Uterus (tissue), 3 donors: ENCODE measurements at regions not wholly inside any gene's neighbourhood (a gene's known extent, or its start where the extent isn't known, plus 50 kb on each side); places are given as distances from the start of the nearest gene placed in this dataset.

ENCODE experiments used
- DNase-seq, 2 donors: peaks; one replicate each; pipeline ENCODE4 v3.0.0-alpha.2; 2019 to 2020
- H3K27ac ChIP-seq, 2 donors: fragments of 200-600 bp; sonication (generic); 1 replicate in 1 of 2; 2 replicates in 1 of 2; pipeline ENCODE4 v1.5.1; 2016 to 2018
- H3K27me3 ChIP-seq, 2 donors: fragments of 200-600 bp; sonication (generic); one replicate each; pipeline ENCODE4 v1.5.1; 2018 to 2019; ENCODE audit warnings: control low read depth in 1 of 2
- H3K36me3 ChIP-seq, 2 donors: fragments of 200-600 bp; sonication (generic); one replicate each; pipeline ENCODE4 v1.5.1; 2019; ENCODE audit warnings: control low read depth in 1 of 2
- H3K4me1 ChIP-seq, 2 donors: fragments of 200-600 bp; sonication (generic); one replicate each; pipeline ENCODE4 v1.5.1; 2018 to 2019; ENCODE audit warnings: control low read depth in 1 of 2
- H3K4me3 ChIP-seq, 2 donors: fragments of 200-600 bp; sonication (generic); 1 replicate in 1 of 2; 2 replicates in 1 of 2; pipeline ENCODE4 v1.5.1; 2018 to 2019; ENCODE audit warnings: mild to moderate bottlenecking in 1 of 2
- H3K9me3 ChIP-seq, 2 donors: fragments of 200-600 bp; sonication (generic); one replicate each; pipeline ENCODE4 v1.5.1; 2019; ENCODE audit warnings: control low read depth in 1 of 2
- POLR2A ChIP-seq, 2 donors: fragments of 450-650 bp; IDR thresholded peaks; one replicate each; pipeline ENCODE4 v1.6.1; 2016; ENCODE audit warnings: antibody characterized with exemption in 2 of 2, mild to moderate bottlenecking in 1 of 2, moderate library complexity in 1 of 2
- intact Hi-C: fragments of 100-400 bp; cut with DNase I; formaldehyde crosslinking; loops from one replicate; pipeline ENCODE4 v1.15.1; 2023; ENCODE audit warnings: low total_unique reads
- TF ChIP-seq, protein P1 (sequence below), 4 experiments: fragments of 200-600 bp in 2 of 4; fragments of 450-650 bp in 2 of 4; sonication (generic) in 2 of 4; IDR thresholded peaks; one replicate each; pipeline ENCODE4 v1.5.1; 2016 to 2019; ENCODE audit warnings: antibody characterized with exemption in 4 of 4, mild to moderate bottlenecking in 2 of 4, moderate library complexity in 1 of 4
- donor health status: DM: yes; HTN: yes; CAD: no.

DNA sequence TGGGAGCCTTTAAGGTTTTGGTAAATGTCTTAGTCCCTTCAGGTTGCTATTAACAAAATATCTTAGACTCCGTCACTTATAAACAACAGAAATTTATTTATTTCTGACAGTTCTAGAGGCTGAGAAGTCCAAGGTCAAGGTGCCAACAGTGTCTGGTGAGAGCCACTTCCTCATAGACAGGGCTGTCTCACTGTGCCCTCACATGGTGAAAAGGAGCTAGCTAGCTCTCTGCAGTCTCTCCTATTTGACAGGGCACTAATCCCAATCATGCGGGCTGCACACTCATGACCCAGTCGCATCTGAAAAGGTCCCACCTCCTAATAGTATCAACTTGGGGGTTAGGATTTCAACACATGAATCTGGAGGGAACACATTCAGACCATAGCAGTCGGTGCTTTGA, 63.4 kb upstream of the KLF3 start:
- Histone ChIP-seq H3K27ac (no peak overlapping the region), H3K4me1 (no peaks in the 10 kb centered on the region), H3K9me3 (no peaks in the 10 kb centered on the region), H3K36me3 (no peaks in the 10 kb centered on the region), H3K4me3 (no peak overlapping the region), H3K27me3 (no peaks in the 10 kb centered on the region)
- intact Hi-C loops = no loop called here
- no peak for TF ChIP-seq POLR2A (IDR thresholded peaks at IDR 0.05)
- no peak for DNase-seq

DNA sequence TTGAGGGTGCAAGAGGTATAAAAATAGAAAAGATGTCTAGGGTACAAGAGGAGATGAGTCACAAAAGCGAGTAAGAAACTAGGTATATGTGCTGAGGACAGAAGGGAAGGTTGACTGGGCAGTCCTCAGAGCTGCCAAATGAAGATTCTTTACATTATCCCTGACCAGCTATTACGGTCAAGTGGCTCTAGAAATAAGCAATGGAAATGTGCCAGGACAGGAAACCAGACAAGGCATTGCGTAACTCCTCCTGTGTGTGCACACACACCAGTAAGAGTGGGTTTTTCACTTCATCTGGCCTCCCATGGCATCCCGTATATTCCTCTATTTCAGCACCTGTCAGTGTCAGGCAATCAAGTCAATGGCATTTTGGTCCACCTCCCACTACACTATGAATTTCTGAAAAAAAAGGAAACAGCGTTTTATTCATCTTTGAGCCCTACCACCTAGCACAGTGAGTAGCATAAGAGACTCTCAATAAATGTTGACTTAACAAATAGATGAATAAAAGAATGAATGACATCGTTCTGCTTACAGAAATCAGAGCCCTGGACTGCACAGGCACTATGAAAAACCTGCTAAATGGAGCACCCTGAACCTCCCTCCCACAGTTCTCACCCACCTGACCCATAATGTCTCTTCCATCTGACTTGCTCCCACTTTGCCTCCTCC, 62.6 kb upstream of the KLF3 start:
- Histone ChIP-seq H3K9me3 (no peaks in the 10 kb centered on the region), H3K4me1 (no peaks in the 10 kb centered on the region), H3K36me3 (no peaks in the 10 kb centered on the region), H3K4me3 (no peak overlapping the region), H3K27ac (no peak overlapping the region), H3K27me3 (no peaks in the 10 kb centered on the region)
- no peak for DNase-seq
- TF ChIP-seq, protein P1, sequence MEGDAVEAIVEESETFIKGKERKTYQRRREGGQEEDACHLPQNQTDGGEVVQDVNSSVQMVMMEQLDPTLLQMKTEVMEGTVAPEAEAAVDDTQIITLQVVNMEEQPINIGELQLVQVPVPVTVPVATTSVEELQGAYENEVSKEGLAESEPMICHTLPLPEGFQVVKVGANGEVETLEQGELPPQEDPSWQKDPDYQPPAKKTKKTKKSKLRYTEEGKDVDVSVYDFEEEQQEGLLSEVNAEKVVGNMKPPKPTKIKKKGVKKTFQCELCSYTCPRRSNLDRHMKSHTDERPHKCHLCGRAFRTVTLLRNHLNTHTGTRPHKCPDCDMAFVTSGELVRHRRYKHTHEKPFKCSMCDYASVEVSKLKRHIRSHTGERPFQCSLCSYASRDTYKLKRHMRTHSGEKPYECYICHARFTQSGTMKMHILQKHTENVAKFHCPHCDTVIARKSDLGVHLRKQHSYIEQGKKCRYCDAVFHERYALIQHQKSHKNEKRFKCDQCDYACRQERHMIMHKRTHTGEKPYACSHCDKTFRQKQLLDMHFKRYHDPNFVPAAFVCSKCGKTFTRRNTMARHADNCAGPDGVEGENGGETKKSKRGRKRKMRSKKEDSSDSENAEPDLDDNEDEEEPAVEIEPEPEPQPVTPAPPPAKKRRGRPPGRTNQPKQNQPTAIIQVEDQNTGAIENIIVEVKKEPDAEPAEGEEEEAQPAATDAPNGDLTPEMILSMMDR (IDR thresholded peaks at IDR 0.05) = no peak
- TF ChIP-seq POLR2A (IDR thresholded peaks at IDR 0.05) = no peak
- intact Hi-C loops = no loop called here

DNA sequence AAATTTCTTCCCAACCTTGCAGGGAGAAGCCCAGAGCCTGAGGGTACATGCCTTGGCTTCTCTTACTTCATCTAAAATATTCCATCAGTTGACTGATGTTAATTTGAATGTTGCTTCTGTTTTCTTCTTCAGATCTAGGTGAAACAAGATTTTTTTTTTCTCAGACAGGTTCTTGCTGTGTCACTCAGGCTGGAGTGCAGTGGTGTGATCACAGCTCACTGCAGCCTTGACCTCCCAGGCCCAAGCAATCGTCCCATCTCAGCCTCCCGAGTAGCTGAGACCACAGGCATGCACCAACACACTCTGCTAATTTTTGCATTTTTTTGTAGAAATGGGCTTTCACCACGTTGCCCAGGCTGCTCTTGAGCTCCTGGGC, 62.1 kb upstream of the KLF3 start:
- no peak for DNase-seq
- no peaks in the 10 kb centered on the region for H3K4me1 ChIP-seq
- no peak for TF ChIP-seq POLR2A (IDR thresholded peaks at IDR 0.05)
- TF ChIP-seq, protein P1 (IDR thresholded peaks at IDR 0.05) = no peak
- H3K4me3 ChIP-seq = no peak overlapping the region
- no peaks in the 10 kb centered on the region for H3K27me3 ChIP-seq
- intact Hi-C loops = no loop called here
- H3K36me3 ChIP-seq = no peaks in the 10 kb centered on the region
- no peaks in the 10 kb centered on the region for H3K9me3 ChIP-seq
- no peak overlapping the region for H3K27ac ChIP-seq

DNA sequence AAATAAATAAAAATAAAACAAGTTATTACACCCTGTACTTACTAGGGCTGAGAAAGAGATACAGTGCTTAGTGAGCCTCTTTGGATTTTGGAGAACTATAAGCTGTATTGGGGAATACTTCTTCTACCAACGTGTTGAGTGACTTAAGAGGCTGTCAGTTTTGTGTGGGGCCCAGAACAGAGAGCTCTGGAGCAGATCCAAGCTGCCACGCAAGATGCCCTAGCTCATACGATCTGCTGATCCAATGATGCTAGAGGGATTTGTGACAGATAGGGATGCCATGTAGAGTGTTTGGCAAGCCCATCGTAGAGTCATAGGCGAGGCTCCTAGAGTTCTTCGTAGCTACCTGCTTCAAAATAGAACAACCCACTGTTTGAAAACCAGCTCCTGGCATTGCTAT, 60.3 kb upstream of the KLF3 start:
- H3K9me3 ChIP-seq = no peaks in the 10 kb centered on the region
- no peaks in the 10 kb centered on the region for H3K27me3 ChIP-seq
- intact Hi-C loops = no loop called here
- no peaks in the 10 kb centered on the region for H3K4me1 ChIP-seq
- no peak for DNase-seq
- no peak overlapping the region for H3K4me3 ChIP-seq
- TF ChIP-seq POLR2A (IDR thresholded peaks at IDR 0.05) = no peak
- TF ChIP-seq, protein P1 (IDR thresholded peaks at IDR 0.05) = no peak
- no peaks in the 10 kb centered on the region for H3K36me3 ChIP-seq
- no peak overlapping the region for H3K27ac ChIP-seq

DNA sequence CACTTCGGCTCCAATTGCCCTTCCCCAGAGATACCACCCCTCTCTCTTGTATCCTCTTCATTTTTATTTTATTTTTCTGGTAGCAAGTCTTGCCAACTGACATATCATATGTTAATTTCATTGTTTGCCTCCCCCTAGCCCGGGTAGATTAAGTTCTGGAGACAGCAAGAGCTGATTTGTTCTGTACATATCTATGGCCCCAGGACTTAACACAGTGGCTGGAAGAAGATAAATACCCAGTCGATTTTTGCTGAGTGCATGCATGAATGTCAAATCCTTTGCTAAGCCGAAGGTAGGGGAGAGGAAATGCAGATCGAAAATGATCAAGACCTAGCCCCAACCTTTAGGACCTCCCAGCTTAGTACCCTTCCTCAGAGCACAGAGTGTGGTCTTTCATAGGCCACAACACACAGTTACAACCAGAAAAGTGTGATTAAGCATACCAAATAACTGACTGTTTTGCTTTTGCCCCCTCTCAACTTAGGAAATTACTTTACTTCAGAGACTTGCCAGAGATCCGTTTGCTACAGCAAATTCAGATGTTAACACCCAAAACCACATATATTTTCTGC, 58.7 kb upstream of the KLF3 start:
- DNase-seq = no peak
- intact Hi-C loops = no loop called here
- no peaks in the 10 kb centered on the region for H3K4me1 ChIP-seq
- no peaks in the 10 kb centered on the region for H3K36me3 ChIP-seq
- H3K27me3 ChIP-seq = no peaks in the 10 kb centered on the region
- H3K27ac ChIP-seq = no peak overlapping the region
- H3K9me3 ChIP-seq = no peaks in the 10 kb centered on the region
- H3K4me3 ChIP-seq = no peak overlapping the region
- TF ChIP-seq POLR2A (IDR thresholded peaks at IDR 0.05) = no peak
- TF ChIP-seq, protein P1 (IDR thresholded peaks at IDR 0.05) = no peak
